Right renal pelvis (tissue), 4 donors: ENCODE measurements at regions not wholly inside any gene's neighbourhood (a gene's known extent, or its start where the extent isn't known, plus 50 kb on each side); places are given as distances from the start of the nearest gene placed in this dataset.
"Not testable (repeated sequence)": the region's sequence is repeated elsewhere in the genome, so short reads cannot be mapped to it uniquely, and the experiment has no call there.

ENCODE experiments used
- DNase-seq, 4 donors: peaks; one replicate each; pipeline ENCODE4 v3.0.0-alpha.2; 2013; ENCODE audit warnings: low read depth in 4 of 4, low spot score in 3 of 4, missing footprints in 1 of 4

DNA sequence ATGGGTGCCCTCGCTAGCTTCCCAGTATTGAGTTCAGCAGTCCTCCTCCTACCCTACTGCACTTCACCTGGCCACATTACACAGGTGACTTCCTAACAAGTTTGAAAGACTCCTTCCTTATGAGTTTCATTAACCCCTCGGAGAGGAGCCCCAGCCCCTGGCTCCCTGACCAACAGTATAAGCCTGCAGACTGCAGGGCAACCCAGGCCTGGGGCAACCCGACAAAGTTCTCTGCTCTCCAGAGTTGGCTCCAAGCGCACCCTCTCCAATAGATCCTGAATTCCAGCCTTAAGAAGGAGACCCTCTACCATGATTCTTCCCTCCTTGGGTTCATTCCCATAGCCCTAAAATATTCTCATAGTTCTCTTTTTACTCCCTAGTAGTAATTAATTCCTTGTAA, 1162.8 kb upstream of the TMEFF2 start:
- DNase-seq: no peak

DNA sequence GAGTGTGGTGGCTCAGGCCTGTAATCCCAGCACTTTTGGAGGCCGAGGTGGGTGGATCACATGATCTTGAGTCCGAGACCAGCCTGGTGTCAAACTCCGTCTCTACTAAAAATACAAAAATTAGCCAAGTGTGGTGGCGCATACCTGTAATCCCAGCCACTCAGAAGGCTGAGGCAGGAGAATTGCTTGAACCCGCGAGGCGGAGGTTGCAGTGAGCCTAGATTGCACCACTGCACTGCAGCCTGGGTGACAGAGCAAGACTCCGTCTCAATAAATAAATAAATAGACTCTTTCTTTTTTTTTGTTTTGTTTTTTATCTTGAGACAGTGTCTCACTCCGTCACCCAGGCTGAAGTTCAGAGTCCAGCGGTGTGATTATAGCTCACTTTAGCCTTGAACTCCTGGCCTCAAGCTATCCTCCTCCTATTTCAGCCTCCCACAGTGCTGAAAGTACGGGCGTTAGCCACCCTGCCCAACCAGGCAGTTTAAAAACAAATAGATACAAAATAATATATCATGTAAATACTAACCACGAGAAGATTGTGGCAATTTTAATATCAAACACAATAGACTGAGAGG, 1158.0 kb upstream of the TMEFF2 start:
- not testable (repeated sequence) for DNase-seq

DNA sequence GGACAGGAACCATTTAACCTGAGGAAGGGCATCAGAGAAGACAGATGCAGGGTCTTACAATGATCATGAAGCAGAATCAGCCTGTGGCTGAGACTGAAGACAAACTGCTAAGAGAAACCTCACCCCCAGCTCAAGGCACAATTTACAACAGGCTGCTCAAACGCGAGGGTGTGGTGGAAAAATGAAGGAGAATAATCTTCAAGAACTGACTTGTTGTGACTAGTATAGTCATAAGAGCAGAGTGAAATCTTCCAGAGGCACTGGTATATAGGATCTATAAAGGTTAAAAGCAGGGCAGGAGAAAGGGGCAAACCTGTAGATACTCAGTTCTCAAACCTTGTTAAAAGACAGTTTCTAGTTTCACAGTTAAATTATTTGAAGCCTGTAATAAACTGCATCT, 1155.8 kb upstream of the TMEFF2 start:
- no peak for DNase-seq

DNA sequence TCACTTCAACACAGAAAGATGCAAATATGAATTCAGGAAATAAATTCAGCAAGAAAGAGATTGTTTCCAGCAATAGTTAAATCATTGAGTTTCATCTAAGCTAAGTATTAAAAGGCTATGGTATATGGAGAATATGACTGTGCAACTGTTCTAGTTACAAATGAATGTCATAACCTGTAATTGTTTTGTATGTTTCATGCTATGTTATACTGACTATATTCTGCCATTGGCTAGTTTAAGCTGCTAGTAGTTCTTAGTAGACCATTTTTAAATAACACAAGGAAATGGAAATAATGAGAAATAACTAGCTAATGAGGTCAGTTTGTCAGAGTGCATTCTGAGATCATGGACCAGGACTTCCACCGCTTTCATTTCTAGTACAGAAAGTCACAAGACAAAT, 1154.9 kb upstream of the TMEFF2 start:
- DNase-seq: no peak

DNA sequence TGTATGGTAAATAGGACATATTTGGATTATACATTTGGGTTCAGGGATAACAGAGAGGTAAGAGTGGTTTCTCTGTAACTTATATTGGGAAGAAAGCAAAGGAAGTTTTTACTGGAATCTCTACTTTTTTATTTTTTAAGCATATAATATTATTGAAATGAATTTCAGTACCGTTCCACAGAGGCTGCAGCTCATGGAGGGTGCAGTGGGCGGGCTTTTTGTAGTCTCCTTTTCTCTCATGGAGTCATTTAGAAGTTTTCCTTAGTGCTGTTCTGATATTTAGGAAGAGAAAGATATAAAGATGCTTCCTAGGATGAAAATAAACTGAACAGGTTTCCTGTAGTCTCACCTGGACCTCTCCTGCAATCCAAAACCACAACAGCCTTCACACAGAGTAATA, 1153.3 kb upstream of the TMEFF2 start:
- no peak for DNase-seq

DNA sequence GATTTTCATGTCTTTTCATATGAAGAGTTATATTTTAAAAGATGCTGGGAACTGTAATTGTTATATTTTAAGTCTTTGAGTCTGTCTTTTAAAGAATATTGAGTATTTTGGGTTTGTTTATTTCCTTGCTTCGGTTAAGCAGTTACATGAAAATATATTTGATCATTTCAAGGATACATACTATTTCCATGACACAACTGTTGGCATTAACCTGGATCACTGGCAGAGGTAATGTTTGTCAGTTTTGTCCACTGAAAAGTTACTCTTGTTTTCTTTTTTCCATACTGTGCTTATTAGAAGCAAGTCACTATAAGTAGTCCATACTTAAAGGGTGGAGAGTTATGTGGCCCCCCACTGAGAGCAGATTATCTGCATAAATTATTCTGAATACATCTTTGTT, 1142.0 kb upstream of the TMEFF2 start:
- no peak for DNase-seq

DNA sequence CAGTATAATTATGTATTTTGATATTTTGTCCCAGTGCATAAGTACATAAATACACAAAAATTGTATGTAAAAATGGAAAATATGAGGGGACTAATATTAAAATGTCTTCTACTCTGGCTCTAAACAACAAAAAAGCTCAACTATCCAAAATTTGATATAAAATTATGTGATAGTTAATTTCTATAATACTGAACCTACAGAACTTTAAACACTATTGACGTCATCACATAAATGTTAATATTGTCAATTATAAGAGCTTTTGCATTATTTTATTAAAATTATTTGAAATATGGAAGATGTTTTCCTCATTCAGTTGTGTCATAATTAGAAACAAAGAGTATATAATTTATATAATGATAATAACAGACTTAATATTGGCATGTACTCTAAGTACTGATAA, 1139.7 kb upstream of the TMEFF2 start:
- DNase-seq: no peak

DNA sequence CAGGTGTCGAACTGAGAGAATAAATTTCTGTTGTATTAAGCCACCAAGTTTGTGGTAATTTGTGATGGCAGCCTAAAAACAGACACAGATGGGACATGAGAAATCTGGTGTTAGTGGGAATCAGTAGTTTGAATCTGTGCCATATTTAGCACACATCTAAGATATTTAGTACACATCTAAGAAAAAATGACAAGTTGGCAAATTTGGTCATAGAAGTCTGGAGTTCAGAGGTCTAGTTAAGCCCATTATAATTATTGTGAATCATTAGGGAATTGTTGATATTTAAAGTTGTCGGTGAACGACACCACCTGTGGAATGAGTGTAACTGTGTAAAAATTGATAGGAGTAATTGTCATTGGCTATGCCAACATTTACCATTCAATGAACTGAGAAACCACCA, 1138.8 kb upstream of the TMEFF2 start:
- DNase-seq: no peak

DNA sequence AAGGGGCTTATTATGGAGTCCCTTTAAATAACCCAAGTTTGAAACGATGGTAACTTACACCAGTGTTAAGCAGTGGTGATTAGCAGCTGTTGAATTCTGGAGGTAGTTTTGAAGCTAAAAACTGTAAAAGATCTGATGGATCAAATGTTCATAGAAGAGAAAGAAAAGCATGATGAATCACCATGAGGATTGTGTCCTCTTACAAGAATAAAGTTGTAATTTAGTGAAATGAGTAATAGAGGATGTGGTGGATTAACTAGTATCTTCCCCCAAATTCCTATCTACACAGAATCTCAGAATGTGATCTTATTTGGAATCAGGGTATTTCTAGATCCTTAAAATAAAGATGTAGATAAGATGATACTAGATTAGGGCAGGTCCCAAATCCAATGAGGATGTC, 1138.2 kb upstream of the TMEFF2 start:
- no peak for DNase-seq

DNA sequence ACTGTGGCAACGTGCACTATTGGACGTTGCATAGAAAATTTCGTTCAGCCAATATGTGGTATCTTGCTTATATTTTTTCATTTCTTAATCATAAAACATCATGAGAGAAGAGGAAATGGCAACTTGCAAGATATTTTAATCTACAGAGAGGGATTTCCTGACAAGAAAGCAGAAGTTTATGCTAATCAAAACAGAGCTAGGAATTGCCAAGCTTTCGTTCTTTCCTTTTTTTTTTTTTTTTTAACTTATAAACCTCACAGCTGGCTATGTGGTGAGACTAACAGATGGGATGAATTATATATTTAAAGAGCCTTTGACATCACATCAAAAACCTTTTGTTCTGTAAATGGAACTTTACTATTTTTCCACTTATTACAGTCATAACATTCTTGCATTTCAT, 1136.9 kb upstream of the TMEFF2 start:
- no peak for DNase-seq

DNA sequence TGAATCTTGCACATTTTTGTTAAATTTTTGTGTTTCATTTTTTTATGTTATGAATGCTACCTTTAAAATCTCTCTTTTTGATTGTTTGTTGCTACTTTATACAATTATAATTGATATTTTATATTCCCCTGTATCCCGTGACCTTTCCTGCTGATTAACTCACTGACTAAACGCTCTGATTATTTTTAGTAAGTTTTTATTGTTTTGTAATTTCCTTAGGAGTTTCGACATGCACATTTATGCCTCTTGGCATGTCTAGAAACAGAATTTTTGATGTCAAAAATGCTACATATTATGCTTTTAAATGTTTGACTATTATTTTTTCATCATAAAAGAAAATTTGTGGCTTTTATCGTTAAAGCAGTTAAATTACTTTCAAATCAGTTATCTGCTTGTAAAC, 1131.6 kb upstream of the TMEFF2 start:
- DNase-seq: no peak

DNA sequence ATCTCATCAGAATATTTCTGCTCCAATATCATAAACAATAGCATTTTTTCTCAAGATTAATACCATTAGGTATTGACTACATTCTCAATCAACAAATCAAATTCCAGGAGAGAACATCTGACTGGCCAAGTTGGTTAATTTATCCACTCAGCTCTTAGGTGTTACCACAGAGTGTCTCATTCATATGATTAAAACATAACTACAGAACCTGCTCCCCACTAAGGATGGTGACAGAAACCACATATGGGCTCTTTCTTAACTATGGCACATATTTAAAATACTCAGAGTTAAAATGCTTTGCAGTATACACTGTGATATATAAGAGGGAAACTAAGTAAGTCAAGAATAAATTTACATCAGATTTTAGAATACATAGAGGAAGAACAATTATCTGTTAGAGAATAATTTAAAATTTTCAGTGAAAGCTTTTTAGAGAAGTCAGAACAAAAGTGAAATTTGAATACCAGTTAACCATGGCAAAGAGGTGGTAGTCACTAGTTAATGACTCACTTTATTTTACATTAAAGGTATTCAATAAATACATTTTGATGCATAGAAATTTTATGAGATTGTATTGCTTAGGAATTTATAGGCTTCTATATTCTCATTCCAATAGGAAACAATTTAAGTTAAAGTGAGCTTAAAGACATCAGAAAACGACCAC, 1120.8 kb upstream of the TMEFF2 start:
- DNase-seq: no peak

DNA sequence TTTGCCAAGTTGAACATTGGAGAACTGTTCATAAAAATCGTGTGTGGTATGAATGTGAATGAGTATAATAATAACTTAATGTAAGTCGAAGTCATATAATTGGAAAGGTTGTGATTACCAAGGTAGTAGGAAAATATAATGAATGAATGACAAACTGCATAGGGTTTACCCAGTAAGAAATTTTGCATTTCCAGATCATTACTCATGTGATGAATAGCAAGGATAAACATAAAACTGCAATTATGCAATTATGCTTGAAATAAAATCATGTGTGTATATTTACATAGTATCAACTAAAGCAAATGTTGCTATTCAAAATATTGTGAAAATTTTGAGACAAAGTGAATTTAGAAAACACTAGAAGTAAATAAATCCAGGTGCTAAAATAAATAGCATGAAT, 1108.7 kb upstream of the TMEFF2 start:
- DNase-seq: no peak

DNA sequence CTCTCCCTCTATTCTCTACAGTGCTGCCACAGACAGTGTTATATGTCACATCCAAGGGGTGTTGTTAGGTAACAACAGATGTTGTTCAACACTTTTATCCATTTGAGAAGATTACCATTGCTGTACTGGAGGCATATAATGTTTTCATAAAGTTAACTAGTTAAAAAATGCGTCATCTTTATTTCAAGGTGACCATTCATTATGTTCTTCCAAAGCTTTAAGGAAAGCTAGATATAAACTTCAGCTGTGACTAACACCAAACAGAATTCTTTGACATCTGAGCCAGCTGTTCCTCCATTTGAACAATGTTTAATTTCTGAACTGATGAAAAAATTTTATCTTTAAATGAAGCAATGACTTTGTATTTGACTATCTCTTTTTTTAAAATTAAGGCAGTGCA, 1099.6 kb upstream of the TMEFF2 start:
- DNase-seq: no peak

DNA sequence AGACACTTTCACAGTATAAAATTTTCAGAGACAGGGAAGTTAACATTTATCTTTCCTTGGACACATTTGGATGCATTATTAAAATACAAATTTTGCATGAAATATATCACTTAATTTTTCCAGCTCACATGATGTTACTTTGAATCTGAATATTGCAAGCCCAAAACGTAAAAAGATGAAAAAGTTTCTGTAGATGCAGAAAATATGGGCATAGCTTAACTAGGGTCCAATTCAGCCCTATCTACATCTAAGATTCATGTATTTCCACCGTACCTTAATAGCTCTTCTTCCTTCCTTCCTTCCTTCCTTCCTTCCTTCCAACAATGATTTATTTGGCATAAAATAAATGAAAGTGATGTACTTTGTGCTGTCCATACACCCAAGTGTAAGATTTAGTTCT, 1084.6 kb upstream of the TMEFF2 start:
- DNase-seq: no peak

DNA sequence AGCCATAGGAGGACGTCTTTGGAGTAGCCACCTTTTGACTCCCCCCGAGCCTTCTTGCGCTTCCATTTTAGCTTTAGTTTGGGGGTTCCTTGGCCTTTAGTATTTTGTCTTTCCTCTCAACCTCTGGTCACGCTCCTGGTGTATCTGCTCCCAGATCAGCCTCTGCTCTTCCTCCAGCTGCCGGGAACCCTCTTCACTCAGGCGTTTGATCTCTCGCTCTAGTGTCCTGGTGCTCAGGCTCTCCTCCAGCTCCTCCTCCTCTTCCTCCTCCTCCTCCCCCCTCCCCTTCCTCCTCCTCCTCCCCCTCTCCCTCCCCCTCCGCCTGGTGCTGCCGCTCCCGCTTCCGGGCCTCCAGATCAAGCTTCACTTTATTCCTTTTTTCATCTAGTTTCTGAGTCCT, 1082.3 kb upstream of the TMEFF2 start:
- no peak for DNase-seq

DNA sequence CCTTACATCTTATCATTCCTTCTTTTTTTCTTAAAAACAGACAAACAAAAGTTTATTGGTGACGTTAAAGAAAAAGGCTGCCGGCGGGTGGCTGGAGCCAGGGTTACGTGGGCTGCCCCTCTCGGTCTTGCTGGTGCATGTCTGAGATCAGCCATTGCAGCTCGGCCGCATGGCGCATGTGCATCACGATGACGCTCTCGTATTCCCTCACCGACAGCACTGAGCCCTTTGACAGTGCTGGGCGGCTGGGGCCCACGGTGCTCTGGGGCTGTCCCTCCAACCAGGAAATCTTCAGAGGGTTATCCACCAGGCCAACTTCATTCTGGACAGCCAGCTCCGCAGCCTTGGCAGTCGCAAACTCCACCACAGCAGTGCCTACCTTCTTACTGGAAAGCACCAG, 1081.8 kb upstream of the TMEFF2 start:
- no peak for DNase-seq

DNA sequence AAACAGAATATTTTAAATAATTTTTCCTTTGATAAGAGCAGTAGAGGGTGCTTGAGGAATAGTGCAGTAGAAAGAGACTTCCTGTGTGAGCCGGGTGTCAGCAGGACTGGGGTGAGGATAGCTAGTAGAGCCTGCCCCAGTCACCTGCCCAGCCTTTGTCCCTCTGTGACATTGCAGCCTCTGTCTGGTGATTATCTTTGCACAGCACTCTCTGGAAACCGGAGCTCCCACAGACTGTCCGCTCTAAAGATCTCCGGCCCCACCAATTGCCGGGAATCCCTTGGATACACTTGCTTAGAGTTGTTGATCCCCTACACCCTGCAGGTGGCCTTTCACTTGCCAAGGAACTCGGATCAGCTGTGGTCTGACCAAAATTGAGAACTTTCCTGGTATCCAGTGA, 1081.3 kb upstream of the TMEFF2 start:
- DNase-seq: no peak

DNA sequence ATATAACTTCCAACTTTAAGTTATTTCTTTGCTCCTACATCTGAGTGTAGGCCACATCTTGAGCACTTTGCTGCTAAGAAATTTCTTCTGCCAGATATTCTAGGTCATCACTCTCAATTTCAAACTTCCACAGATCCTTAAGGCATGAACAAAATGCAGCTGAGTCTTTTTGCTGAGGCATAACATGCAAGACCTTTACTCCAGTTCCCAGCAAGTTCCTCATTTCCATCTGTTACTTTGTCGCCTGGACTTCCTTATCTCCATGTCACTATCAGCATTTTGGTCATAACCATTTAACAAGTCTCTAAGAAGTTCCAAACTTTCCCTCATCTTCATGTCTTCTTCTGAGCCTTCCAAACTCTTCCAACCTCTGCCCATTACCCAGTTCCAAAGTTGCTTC, 1077.3 kb upstream of the TMEFF2 start:
- no peak for DNase-seq

DNA sequence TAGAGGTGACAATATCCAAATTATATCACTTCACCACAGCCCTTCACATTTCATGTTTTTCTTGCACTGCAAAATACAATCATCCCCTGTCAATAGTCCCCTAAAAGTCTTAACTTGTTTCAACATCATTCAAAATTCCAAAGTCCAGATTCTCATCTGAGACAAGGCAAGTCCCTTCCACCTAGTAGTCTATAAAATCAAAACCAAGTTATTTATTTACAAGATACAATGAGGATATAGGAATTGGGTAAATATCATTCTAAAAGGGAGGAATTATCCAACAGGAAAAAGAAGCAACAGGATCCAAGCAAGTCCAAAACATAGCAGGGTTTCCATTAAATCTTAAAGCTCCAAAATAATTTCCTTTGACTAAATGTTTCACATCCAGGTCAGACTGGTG, 1076.1 kb upstream of the TMEFF2 start:
- no peak for DNase-seq

DNA sequence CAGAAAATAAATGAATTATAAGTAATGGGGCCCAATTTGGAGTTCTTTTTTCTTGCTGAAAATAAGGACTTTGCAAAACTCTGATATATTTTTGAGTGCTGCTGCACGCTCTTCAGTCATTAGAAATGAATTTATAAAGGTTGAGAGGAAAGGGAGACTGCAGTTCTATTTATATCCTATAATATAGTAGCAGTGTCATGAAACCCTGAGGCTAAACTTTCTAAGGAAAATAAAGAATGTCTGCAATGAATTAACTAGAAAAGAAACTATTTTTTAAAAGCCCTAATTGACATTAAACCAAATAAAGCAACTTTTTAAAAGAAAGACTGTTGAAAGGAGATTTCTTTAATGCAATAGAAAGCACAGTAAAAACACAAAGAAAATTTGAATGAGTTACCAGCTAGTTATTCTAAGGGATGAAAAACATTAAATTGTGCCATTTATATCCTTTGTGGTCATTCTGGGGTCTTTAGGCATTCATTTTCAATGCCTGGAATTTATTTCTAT, 1072.8 kb upstream of the TMEFF2 start:
- DNase-seq: no peak

DNA sequence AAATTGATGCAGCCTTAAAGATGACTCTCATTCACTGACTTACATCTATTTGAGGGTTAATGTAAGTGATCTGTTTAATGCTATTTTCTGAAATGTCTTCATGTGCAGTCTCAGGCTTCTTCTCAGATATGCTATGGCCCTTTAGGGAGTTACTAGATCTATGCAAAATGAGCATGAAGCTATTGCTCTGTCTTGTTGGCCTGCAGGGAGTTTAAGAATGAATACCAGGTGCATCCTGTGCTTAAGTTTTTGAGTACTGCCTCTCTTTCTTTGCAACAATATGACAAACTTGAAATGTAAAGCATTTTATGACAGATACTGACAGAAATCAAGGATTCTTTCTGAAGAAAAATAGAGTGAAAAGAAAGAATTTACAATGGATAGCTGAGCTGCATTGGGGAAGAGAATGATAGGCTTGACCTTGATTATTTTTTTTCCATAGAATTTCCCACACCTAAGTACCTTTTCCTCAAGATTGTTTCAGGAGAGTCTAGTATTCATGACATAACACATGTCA, 1058.3 kb upstream of the TMEFF2 start:
- no peak for DNase-seq

DNA sequence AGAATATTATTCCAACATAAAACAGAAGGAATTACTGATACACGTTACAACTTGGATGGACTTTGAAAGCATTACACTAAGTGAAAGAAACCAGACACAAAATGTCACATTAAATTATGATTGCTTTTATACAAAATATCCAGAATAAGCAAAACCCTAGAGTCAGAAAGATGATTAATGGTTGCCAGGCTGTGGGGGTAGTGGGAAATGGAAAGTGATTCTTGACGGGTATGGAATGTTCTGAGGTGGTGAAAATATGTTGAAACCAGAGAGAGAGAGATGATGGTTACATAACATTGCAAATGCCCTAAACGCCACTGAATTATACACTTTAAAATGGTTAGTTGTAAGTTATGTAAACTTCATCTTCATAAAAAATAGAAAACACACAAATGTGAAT, 1057.2 kb upstream of the TMEFF2 start:
- no peak for DNase-seq
